Hematopoietic multipotent progenitor cell treated with erythropoietin and hydrocortisone succinate and interleukin-3 and kit ligand, for 4 days (in vitro differentiated cells): ENCODE measurements at regions not wholly inside any gene's neighbourhood (a gene's known extent, or its start where the extent isn't known, plus 50 kb on each side); places are given as distances from the start of the nearest gene placed in this dataset.

Experiments used
- DNase-seq: peaks from one replicate; pipeline ENCODE4 v3.0.0-alpha.2; 2015

DNA sequence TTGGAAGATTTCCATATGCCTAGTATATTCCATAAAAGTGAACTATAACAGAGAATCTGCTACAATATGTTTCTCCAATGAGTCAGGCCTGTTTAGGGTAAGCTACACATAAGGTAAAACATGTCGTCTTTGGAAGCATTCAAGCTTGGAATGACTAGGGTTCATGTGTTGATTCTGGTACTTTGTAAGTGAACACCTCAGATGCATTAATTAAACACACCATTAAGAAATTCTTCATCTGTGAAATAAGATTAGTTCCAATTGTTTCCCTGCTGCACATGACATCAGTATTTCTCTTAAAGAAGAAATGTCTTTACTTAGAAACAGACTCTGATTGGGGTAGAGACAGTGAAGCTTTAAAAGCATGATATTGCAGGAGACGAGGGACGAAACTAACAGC lies 461.1 kb upstream of the NXPH2 start:
- DNase-seq: no peak

DNA sequence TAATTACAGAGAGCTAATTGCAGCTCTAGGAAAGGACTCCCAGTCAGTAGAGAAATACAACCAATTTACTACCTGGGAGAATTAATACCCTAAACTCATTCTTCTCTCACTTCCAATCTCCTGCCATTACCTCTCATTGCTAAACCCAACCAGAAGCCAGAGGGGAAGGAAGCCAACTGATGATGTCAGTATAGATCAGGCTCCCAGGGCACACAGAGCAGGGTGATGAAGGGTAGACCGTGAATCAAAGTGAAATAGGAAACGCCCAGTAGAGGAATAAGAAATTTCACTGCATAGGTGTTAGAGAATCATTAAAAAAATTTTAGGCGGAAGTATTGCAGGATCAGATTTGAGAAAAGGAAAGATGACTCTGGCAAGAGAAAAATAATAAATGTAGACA lies 456.8 kb upstream of the NXPH2 start:
- no peak for DNase-seq

GRCh38 chr2:139230881-139231280 lies 450.7 kb upstream of the NXPH2 start:
- no peak for DNase-seq

- no peak for DNase-seq
Observed at GRCh38 chr2:139228276-139228675, 448.1 kb upstream of the NXPH2 start.

GRCh38 chr2:139225961-139226360 lies 445.8 kb upstream of the NXPH2 start:
- DNase-seq: no peak

DNA sequence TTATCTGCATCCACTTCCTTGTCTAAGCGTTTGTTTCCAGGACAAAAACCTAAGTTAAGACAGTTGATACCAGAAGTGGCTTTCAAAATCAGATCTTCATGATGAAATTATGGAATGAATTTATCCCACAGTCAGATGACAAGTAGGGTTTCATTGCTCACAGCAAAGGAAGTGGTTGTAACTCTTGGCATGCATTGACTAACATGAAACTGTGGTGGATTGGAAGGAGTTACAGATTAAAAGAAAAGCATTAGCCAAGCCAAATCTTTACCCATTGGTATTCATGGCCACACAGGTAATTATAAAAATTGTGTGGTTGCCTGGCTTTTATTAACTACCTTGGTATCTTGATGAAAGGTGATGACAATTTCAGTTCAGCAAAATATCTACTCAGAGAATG lies 438.0 kb upstream of the NXPH2 start:
- no peak for DNase-seq

GRCh38 chr2:139217641-139218040 lies 437.5 kb upstream of the NXPH2 start:
- DNase-seq: peak; percentile 1

DNA sequence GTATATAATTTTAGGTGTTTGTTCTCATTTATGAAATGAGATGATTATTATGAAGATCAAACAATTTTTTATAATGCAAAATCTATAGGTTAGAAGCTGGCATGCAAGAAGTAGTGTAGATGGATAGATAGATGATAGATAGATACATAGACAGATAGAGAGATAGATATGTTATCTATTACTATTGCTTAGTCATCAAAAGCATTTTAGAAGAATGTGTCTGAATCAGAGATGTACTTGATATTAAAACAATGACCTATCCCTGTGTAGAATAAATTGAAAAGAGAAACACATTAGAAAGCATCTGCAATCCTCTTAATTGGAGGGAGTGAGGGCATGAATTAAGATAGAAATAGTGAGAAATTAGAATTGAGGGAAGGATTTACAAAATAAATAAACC lies 436.2 kb upstream of the NXPH2 start:
- no peak for DNase-seq

GRCh38 chr2:139214801-139215200 lies 434.6 kb upstream of the NXPH2 start:
- DNase-seq: no peak

DNA sequence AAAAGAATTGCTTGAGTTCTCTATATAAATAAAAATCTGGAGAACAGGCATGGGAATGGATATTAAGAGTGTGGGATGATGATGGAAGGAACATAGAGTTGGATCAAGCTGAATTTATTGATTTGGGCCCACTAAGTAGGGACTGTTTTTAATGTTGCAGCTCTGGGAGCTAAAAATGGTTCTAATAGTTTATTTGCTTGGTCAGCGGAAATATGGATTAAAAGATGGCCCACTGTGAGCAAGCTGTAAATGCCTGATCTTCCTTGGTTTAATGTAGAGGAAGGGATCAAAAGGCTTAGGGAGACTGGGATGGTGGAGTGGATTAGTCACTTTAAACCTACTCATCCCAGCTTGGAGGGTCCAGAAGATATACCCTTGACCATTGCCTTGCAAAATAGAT lies 429.4 kb upstream of the NXPH2 start:
- no peak for DNase-seq

DNA sequence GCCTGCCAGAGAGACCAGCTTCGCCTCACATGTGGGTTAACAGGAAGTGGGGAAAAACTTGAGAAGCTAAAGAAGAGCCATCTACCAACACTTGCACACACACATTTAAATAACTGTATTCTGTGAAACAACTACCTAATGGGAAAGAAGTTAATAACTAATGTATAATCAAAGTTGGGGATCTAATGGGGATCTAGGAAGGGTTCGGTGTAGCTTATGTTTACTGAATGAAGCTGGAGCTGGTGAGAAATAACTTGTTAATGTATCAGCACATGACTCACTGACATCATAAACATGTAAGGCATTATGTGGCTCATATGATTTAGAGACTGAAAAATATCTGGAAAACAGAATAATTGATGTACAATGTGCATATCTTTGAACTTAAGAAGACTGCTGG lies 421.3 kb upstream of the NXPH2 start:
- DNase-seq: no peak

DNA sequence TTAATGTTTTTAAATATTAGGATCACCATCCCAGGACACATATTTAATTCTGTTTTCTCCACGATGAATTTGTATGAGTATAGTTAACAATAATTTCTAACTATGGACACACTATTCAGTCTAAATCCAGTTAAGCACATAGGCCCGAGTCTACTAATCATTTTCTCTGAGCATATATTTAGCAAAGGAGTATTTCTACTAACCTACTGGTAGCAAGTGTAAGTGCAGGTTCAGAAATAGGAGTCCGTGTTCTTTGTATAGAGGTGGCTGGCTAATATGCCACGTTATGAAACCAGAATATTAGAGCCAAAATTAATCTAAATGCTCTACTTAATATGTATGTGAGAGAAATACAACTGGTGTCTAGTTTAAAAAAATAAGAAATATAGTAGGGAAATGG lies 416.6 kb upstream of the NXPH2 start:
- DNase-seq: no peak

DNA sequence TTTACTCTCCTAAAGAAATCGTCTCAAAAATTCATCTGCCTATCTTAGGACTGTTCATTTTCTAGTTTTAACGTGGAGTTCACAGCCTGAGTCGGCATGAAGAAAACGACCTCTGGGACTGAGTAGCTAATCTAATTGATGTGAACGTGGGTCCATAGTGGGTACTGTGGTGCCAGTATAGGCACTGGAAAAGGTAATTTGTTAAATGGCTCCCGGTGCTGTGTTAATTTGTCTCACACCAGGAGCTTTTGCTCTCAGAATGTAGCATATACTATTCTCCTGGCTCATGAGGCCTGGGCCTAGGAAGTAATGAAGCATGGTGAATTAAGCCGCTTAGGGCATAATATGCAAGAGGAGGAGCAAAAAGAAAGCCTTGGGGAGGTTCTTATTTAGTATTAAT lies 414.4 kb upstream of the NXPH2 start:
- no peak for DNase-seq

DNA sequence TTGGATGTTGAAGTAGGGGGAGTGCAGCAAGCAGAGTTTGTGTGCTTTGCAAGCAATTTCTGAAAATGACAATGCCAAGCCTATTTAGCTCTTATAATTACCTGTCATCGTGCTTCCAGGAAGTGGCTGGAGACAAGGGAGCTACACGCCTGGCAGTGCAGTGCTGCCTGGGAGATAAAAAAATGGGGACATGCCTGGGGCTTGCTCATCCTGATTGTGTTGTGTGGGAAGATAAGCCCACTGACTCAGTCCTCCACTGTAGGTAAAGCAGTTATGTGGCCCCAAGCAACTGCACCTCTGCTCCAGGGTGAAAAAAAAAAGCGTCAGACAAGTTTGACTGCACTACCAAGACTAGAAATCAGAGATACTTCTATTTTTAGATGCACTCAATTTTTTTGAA lies 396.9 kb upstream of the NXPH2 start:
- DNase-seq: no peak

- no peak for DNase-seq
Observed at GRCh38 chr2:139175510-139175909, 395.3 kb upstream of the NXPH2 start.

DNA sequence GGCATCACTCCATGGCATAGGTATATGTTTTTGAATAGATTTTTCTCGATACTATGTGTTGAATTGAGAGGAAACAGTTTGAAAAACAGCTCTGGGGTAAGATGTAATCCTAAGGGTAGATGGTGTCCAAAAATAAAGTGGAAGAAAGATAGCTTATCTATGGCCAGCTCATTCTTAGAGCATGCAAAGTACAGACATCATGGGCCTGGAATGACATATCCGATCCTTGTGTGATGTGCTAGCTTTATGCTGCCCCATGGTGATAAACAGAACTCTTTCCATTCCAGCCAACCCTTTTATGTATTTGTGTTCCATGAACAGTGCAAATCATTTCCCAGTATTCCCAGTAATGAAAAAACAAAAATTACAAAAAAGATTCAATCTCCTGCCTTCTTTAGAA lies 390.2 kb upstream of the NXPH2 start:
- DNase-seq: no peak

DNA sequence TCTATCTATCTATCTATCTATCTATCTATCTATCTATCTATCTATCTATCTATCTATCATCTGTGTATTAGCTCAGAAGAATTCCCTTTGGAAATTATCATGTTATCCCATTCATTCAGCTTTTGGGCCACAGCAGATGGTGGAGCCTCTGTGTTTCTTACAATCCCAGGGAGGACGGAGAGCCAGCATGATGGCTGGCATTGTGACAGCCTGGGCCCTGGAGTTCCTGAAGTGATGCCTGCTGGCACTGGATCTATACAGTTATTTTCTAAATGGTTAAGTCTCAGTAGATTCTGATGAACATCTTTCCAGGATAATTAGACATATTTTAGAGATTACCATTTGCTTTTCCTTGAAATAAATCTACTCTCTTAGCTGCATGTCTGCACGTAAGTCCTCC lies 385.4 kb upstream of the NXPH2 start:
- no peak for DNase-seq

GRCh38 chr2:139165041-139165440 lies 384.9 kb upstream of the NXPH2 start:
- no peak for DNase-seq

GRCh38 chr2:139162957-139163356 lies 382.8 kb upstream of the NXPH2 start:
- DNase-seq: no peak

GRCh38 chr2:139162456-139162855 lies 382.3 kb upstream of the NXPH2 start:
- no peak for DNase-seq

- DNase-seq: no peak
Observed at GRCh38 chr2:139160836-139161235, 380.6 kb upstream of the NXPH2 start.

DNA sequence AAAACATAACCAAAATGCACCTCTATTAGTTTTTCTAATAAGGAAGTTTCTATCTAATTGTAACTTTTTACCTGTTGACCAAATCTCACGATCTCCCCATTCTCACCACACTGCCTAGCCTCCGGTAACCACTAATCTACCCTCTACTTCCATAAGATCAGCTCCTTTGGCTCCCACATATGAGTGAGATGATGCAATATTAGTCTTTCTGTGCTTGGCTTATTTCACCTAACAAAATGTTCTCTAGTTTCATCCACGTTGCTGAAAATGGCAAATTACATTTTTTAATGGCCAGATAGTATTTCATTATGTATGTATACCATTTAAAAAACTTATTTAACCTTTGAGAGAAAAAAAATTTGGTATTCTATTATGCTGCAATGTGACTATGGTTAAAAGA lies 379.0 kb upstream of the NXPH2 start:
- no peak for DNase-seq

- DNase-seq: no peak
Observed at GRCh38 chr2:139156730-139157129, 376.5 kb upstream of the NXPH2 start.

- DNase-seq: no peak
Observed at GRCh38 chr2:139155991-139156390, 375.8 kb upstream of the NXPH2 start.

GRCh38 chr2:139142252-139142880 lies 362.2 kb upstream of the NXPH2 start:
- peak; percentile 39 for DNase-seq

DNA sequence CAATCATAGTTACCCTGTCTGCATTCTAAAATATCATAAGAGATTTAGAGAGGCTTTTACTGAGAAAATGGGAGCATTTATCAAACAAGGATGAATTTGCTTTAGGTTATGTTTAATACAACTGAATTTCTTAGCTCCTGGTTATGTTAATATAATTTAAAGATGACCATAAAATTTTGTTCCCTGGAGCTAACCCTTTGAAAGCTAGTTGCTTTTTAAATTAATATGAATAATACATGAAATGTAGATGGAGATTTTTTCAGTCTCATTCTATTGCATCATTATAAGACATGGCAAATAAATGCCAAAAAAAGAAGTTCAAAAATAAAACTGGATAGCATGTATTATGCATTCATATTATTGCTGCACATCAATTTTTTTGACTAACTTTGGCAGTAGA lies 344.1 kb upstream of the NXPH2 start:
- no peak for DNase-seq
